IMR-90 (cell line): ENCODE measurements at regions not wholly inside any gene's neighbourhood (a gene's known extent, or its start where the extent isn't known, plus 50 kb on each side); places are given as distances from the start of the nearest gene placed in this dataset.

ENCODE experiments used
- ATAC-seq: fragments of 200-7000 bp; cut with Tn5 transposase; 2 replicates; pipeline ENCODE4 v1.9.1; 2020; ENCODE audit warnings: low read depth, mild to moderate bottlenecking, moderate library complexity
- BruUV-seq: library from RNA; stranded (reverse); fragments of 400-500 nt; replicated peaks from 2 replicates; lab custom pipeline; 2021; lab: Mats Ljungman, UMichigan
- CTCF ChIA-PET: fragments of 300-600 bp; formaldehyde crosslinking; extraction: SDS; loops from one replicate; lab custom pipeline; 2021; ENCODE audit warnings: antibody characterized with exemption; lab: Yijun Ruan, JAX
- POLR2A ChIA-PET: fragments of 300-600 bp; sonication (Branson Sonifier 250); formaldehyde crosslinking; loops from one replicate; lab custom pipeline; 2022; ENCODE audit warnings: antibody characterized with exemption; ENCODE audit not compliant: unreplicated experiment; lab: Charles Lee
- DNase-seq: peaks from one replicate; pipeline ENCODE4 v3.0.0; 2013
- H2AFZ ChIP-seq: replicated peaks from 2 replicates; pipeline ENCODE3; 2013; ENCODE audit warnings: low read length, mild to moderate bottlenecking; ENCODE audit not compliant: poor library complexity
- H2AK5ac ChIP-seq: 2 replicates; pipeline ENCODE4 v1.6.1; 2013; ENCODE audit warnings: low read depth, low read length, inconsistent platforms
- H2AK9ac ChIP-seq: replicated peaks from 2 replicates; pipeline ENCODE3; 2013; ENCODE audit warnings: mild to moderate bottlenecking, low read depth, low read length, moderate library complexity; ENCODE audit not compliant: poor library complexity
- H2BK120ac ChIP-seq: 2 replicates; pipeline ENCODE4 v1.6.1; 2013; ENCODE audit warnings: low read depth, low read length, inconsistent platforms
- H2BK15ac ChIP-seq: 3 replicates; pipeline ENCODE4 v1.6.1; 2013; ENCODE audit warnings: low read depth, low read length, inconsistent platforms
- H2BK20ac ChIP-seq: 2 replicates; pipeline ENCODE4 v1.6.1; 2013; ENCODE audit warnings: low read depth, mild to moderate bottlenecking, inconsistent platforms, low read length, moderate library complexity
- H2BK5ac ChIP-seq: 2 replicates; pipeline ENCODE4 v1.6.1; 2013; ENCODE audit warnings: mild to moderate bottlenecking, low read depth, low read length, inconsistent platforms; ENCODE audit not compliant: poor library complexity, severe bottlenecking
- H3K14ac ChIP-seq: replicated peaks from 2 replicates; pipeline ENCODE4 v1.6.1; 2013; ENCODE audit warnings: low read depth, low read length, inconsistent platforms
- H3K18ac ChIP-seq: 2 replicates; pipeline ENCODE4 v1.6.1; 2013; ENCODE audit warnings: low read depth, low read length, control low read depth
- H3K23ac ChIP-seq: 2 replicates; pipeline ENCODE4 v1.6.1; 2013; ENCODE audit warnings: low read depth, low read length, inconsistent platforms
- H3K27ac ChIP-seq: 2 replicates; pipeline ENCODE4 v1.5.1; 2013; ENCODE audit warnings: mild to moderate bottlenecking, control low read depth, low read length; ENCODE audit not compliant: insufficient read depth
- H3K27me3 ChIP-seq: 2 replicates; pipeline ENCODE4 v1.6.1; 2013; ENCODE audit warnings: low read length; ENCODE audit not compliant: control insufficient read depth, insufficient read depth
- H3K36me3 ChIP-seq: 2 replicates; pipeline ENCODE4 v1.6.1; 2013; ENCODE audit warnings: low read length, mixed read lengths; ENCODE audit not compliant: control insufficient read depth, insufficient read depth
- H3K4ac ChIP-seq: 2 replicates; pipeline ENCODE4 v1.6.1; 2013; ENCODE audit warnings: low read depth, low read length, inconsistent platforms
- H3K4me1 ChIP-seq: 2 replicates; pipeline ENCODE4 v1.6.1; 2013; ENCODE audit warnings: low read length, mixed read lengths; ENCODE audit not compliant: control insufficient read depth, insufficient read depth
- H3K4me2 ChIP-seq: 2 replicates; pipeline ENCODE4 v1.6.1; 2013; ENCODE audit warnings: low read depth, mild to moderate bottlenecking, control low read depth, low read length, moderate library complexity
- H3K4me3 ChIP-seq: 2 replicates; pipeline ENCODE4 v1.5.1; 2013; ENCODE audit warnings: low read depth, mild to moderate bottlenecking, control low read depth, low read length, moderate library complexity; ENCODE audit not compliant: insufficient read depth
- H3K56ac ChIP-seq: 2 replicates; pipeline ENCODE4 v1.6.1; 2013; ENCODE audit warnings: low read length, inconsistent platforms; ENCODE audit not compliant: insufficient read depth; ENCODE audit errors: extremely low read depth
- H3K79me1 ChIP-seq, 2 experiments: 2 replicates each; pipeline ENCODE4 v1.6.1; 2013; ENCODE audit warnings: low read length in 2 of 2, inconsistent platforms in 1 of 2, low read depth in 1 of 2
- H3K9ac ChIP-seq: 2 replicates; pipeline ENCODE4 v1.6.1; 2013; ENCODE audit warnings: low read depth, low read length, control low read depth
- H3K9me1 ChIP-seq: 2 replicates; pipeline ENCODE4 v1.6.1; 2013; ENCODE audit warnings: low read length, inconsistent platforms; ENCODE audit not compliant: insufficient read depth
- H3K9me3 ChIP-seq: 2 replicates; pipeline ENCODE4 v1.6.1; 2013; ENCODE audit warnings: low read length; ENCODE audit not compliant: control insufficient read depth, insufficient read depth
- H4K20me1 ChIP-seq: 2 replicates; pipeline ENCODE4 v1.6.1; 2013; ENCODE audit warnings: low read length, inconsistent platforms; ENCODE audit not compliant: insufficient read depth
- H4K5ac ChIP-seq: 2 replicates; pipeline ENCODE4 v1.6.1; 2013; ENCODE audit warnings: mild to moderate bottlenecking, low read depth, low read length, control low read depth
- H4K8ac ChIP-seq, 2 experiments: 2 replicates each; pipeline ENCODE4 v1.6.1; 2013; ENCODE audit warnings: low read depth in 2 of 2, low read length in 2 of 2, control low read depth in 1 of 2, inconsistent platforms in 1 of 2
- H4K91ac ChIP-seq: 2 replicates; pipeline ENCODE4 v1.6.1; 2013; ENCODE audit warnings: low read depth, low read length, inconsistent platforms; ENCODE audit not compliant: insufficient read depth
- CEBPB ChIP-seq: IDR thresholded peaks from 2 replicates; pipeline ENCODE4 v1.6.1; 2012; ENCODE audit warnings: low read depth, low read length, improper control_type of control experiment
- CHD1 ChIP-seq: IDR thresholded peaks from 2 replicates; pipeline ENCODE4 v1.6.1; 2012; ENCODE audit warnings: low read depth, low read length, improper control_type of control experiment
- FOS ChIP-seq: fragments of 150-350 bp; IDR thresholded peaks from 2 replicates; pipeline ENCODE4 v1.6.1; 2016; ENCODE audit warnings: low read depth, low read length
- MAFK ChIP-seq: IDR thresholded peaks from 2 replicates; pipeline ENCODE4 v1.6.1; 2012; ENCODE audit warnings: low read depth, low read length, improper control_type of control experiment
- MXI1 ChIP-seq: IDR thresholded peaks from 2 replicates; pipeline ENCODE4 v1.6.1; 2012; ENCODE audit warnings: low read depth, mild to moderate bottlenecking, low read length, moderate library complexity, borderline replicate concordance
- NFE2L2 ChIP-seq: fragments of 150-350 bp; IDR thresholded peaks from 2 replicates; pipeline ENCODE4 v1.6.1; 2016; ENCODE audit warnings: low read depth, mild to moderate bottlenecking, low read length
- POLR2A ChIP-seq: IDR thresholded peaks from 2 replicates; pipeline ENCODE4 v1.6.1; 2012; ENCODE audit warnings: mild to moderate bottlenecking, low read depth, low read length
- RAD21 ChIP-seq: IDR thresholded peaks from 2 replicates; pipeline ENCODE4 v1.6.1; 2012; ENCODE audit warnings: low read length, improper control_type of control experiment
- RCOR1 ChIP-seq: IDR thresholded peaks from 2 replicates; pipeline ENCODE4 v1.6.1; 2012; ENCODE audit warnings: mild to moderate bottlenecking, low read length, improper control_type of control experiment; ENCODE audit not compliant: insufficient replicate concordance
- SMC3 ChIP-seq: fragments of 150-350 bp; IDR thresholded peaks from 2 replicates; pipeline ENCODE4 v1.6.1; 2016; ENCODE audit warnings: low read depth, mild to moderate bottlenecking, antibody characterized with exemption, low read length, moderate library complexity
- USF2 ChIP-seq: fragments of 150-350 bp; IDR thresholded peaks from 2 replicates; pipeline ENCODE4 v1.6.1; 2017; ENCODE audit warnings: mild to moderate bottlenecking, antibody characterized with exemption, low read length, low read depth
- WGBS, 2 experiments: methylation state at CpG; one replicate each; pipeline versions ENCODE4 v1.1.5 to v1.1.7; 2013; ENCODE audit warnings: missing lambda C conversion rate in 2 of 2; ENCODE audit not compliant: insufficient read length in 1 of 2; ENCODE audit errors: extremely low coverage in 2 of 2; 5-methylcytosine and 5-hydroxymethylcytosine counted together
- dilution Hi-C: fragments of 300-500 bp; cut with HindIII; formaldehyde crosslinking; loops from one replicate; pipeline ENCODE4 v1.14.3; 2018; ENCODE audit warnings: low sequenced_read_pairs; ENCODE audit not compliant: unreplicated experiment
- in situ Hi-C: fragments of 300-500 bp; cut with MboI; formaldehyde crosslinking; loops from 3 replicates; pipeline ENCODE4 v1.14.3; 2019; ENCODE audit warnings: low sequenced_read_pairs, inconsistent platforms, mixed read lengths
- intact Hi-C: fragments of 100-400 bp; cut with micrococcal nuclease; formaldehyde crosslinking; loops from 2 replicates; pipeline ENCODE4 v1.10.0; 2022
- TF ChIP-seq, protein P1 (sequence below): fragments of 150-350 bp; IDR thresholded peaks from 2 replicates; pipeline ENCODE4 v1.6.1; 2016; ENCODE audit warnings: low read depth, mild to moderate bottlenecking, low read length, moderate library complexity, borderline replicate concordance
- TF ChIP-seq, protein P2 (sequence below): conservative IDR thresholded peaks from 2 replicates; pipeline ENCODE4 v1.5.1; 2012; ENCODE audit warnings: mild to moderate bottlenecking, low read depth, low read length, improper control_type of control experiment

- H3K14ac ChIP-seq = peak overlapping the region; percentile 61
- ATAC-seq = peak; percentile 64
- DNase-seq = peak; percentile 79
- no peak overlapping the region for H3K56ac ChIP-seq
- H3K27me3 ChIP-seq = no peaks in the 10 kb centered on the region
- H2AK9ac ChIP-seq = peak overlapping the region; percentile 17
- no TSS peak for BruUV-seq
- in situ Hi-C loops = loop anchor here (25.0 kb wide), 1 partner anchor 1123 kb away; no protein-coding TSS in a partner anchor
- H3K23ac ChIP-seq = 0 out of 2 replicates have a peak overlapping the region, but pooled peaks have one; percentile 39
- H3K9me1 ChIP-seq = peaks cover 5% of the 10 kb centered on the region; the same call in 1 of the 2 replicates
- H2AK5ac ChIP-seq = peak overlapping the region; percentile 62; the same call in 1 of the 2 replicates
- no peak overlapping the region for H3K9ac ChIP-seq
- no peaks in the 10 kb centered on the region for H3K9me3 ChIP-seq
- H4K20me1 ChIP-seq = no peaks in the 10 kb centered on the region
- no peak overlapping the region; the same call in 1 of the 2 replicates for H3K27ac ChIP-seq
- dilution Hi-C loops = no loop called here
- H4K91ac ChIP-seq = peak overlapping the region; percentile 86
- intact Hi-C loops = loop anchor here (1.0 to 5.0 kb wide), 4 partner anchors 153 to 1358 kb away; no protein-coding TSS in a partner anchor
- TF ChIP-seq USF2 (no peak), RCOR1 (no peak), NFE2L2 (no peak), CEBPB (no peak), CHD1 (no peak), MAFK (no peak), MXI1 (no peak), FOS (no peak), POLR2A (no peak), RAD21 (peak; percentile 73), SMC3 (peak; percentile 63)
- TF ChIP-seq, protein P1, sequence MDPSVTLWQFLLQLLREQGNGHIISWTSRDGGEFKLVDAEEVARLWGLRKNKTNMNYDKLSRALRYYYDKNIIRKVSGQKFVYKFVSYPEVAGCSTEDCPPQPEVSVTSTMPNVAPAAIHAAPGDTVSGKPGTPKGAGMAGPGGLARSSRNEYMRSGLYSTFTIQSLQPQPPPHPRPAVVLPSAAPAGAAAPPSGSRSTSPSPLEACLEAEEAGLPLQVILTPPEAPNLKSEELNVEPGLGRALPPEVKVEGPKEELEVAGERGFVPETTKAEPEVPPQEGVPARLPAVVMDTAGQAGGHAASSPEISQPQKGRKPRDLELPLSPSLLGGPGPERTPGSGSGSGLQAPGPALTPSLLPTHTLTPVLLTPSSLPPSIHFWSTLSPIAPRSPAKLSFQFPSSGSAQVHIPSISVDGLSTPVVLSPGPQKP = no peak
- TF ChIP-seq, protein P2, sequence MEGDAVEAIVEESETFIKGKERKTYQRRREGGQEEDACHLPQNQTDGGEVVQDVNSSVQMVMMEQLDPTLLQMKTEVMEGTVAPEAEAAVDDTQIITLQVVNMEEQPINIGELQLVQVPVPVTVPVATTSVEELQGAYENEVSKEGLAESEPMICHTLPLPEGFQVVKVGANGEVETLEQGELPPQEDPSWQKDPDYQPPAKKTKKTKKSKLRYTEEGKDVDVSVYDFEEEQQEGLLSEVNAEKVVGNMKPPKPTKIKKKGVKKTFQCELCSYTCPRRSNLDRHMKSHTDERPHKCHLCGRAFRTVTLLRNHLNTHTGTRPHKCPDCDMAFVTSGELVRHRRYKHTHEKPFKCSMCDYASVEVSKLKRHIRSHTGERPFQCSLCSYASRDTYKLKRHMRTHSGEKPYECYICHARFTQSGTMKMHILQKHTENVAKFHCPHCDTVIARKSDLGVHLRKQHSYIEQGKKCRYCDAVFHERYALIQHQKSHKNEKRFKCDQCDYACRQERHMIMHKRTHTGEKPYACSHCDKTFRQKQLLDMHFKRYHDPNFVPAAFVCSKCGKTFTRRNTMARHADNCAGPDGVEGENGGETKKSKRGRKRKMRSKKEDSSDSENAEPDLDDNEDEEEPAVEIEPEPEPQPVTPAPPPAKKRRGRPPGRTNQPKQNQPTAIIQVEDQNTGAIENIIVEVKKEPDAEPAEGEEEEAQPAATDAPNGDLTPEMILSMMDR = peak; percentile 56
- H2BK15ac ChIP-seq = 0 out of 3 replicates have a peak overlapping the region, but pooled peaks have one; percentile 4
- peak overlapping the region; percentile 86 for H3K4ac ChIP-seq
- ChIA-PET POLR2A (no interaction called here), CTCF (no interaction called here)
- no peaks in the 10 kb centered on the region for H3K79me1 ChIP-seq
- peak overlapping the region; percentile 78 for H2AFZ ChIP-seq
- no peak overlapping the region for H3K4me3 ChIP-seq
- peak overlapping the region; percentile 57 for H2BK120ac ChIP-seq
- no peak overlapping the region for H3K4me2 ChIP-seq
- H3K36me3 ChIP-seq = no peaks in the 10 kb centered on the region
- peak overlapping the region; percentile 26 for H2BK5ac ChIP-seq
- H4K5ac ChIP-seq = peak overlapping the region; percentile 20
- peaks cover 8% of the 10 kb centered on the region for H3K4me1 ChIP-seq
- WGBS, 2 experiments = 100% methylated on average over 1 of the region's 4 CpGs; no CpG with 5 or more reads in 1 of the 2 experiments
- peak overlapping the region; percentile 79 for H2BK20ac ChIP-seq
- H3K18ac ChIP-seq = peak overlapping the region; percentile 7
- H4K8ac ChIP-seq = peak overlapping the region; percentile 2 to 66; a peak in 3 of 4 replicates
Observed at GRCh38 chr11:24234822-24235508, 261.9 kb upstream of the LUZP2 start.
